ENCODE measurements at regions not wholly inside any gene's neighbourhood (a gene's known extent, or its start where the extent isn't known, plus 50 kb on each side); places are given as distances from the start of the nearest gene placed in this dataset.

GRCh38 chr15:69656271-69657030, 203.8 kb downstream of the RPLP1 start:
- no peak for DNase-seq (ENCODE audit: low spot score)

GRCh38 chr15:69657626-69658025, 205.0 kb downstream of the RPLP1 start:
- no peak for DNase-seq (ENCODE audit: low spot score)

GRCh38 chr15:69658411-69658945, 205.9 kb downstream of the RPLP1 start:
- no peak for DNase-seq (ENCODE audit: low spot score)

- no peak for DNase-seq (ENCODE audit: low spot score)
Observed at GRCh38 chr15:69659454-69660050, 206.9 kb downstream of the RPLP1 start.

GRCh38 chr15:69660114-69660513, 207.5 kb downstream of the RPLP1 start:
- DNase-seq (ENCODE audit: low spot score), result no peak

GRCh38 chr15:69660658-69661405, 208.2 kb downstream of the RPLP1 start:
- DNase-seq (ENCODE audit: low spot score), result no peak

- no peak for DNase-seq (ENCODE audit: low spot score)
Observed at GRCh38 chr15:69661446-69661845, 208.8 kb downstream of the RPLP1 start.

- no peak for DNase-seq (ENCODE audit: low spot score)
Observed at GRCh38 chr15:69661871-69662644, 209.4 kb downstream of the RPLP1 start.

GRCh38 chr15:69662645-69663000, 210.0 kb downstream of the RPLP1 start:
- no peak for DNase-seq (ENCODE audit: low spot score)

GRCh38 chr15:69663441-69663840, 210.8 kb downstream of the RPLP1 start:
- DNase-seq (ENCODE audit: low spot score), result no peak

- DNase-seq (ENCODE audit: low spot score), result no peak
Observed at GRCh38 chr15:69663982-69664381, 211.4 kb downstream of the RPLP1 start.

- DNase-seq (ENCODE audit: low spot score), result no peak
Observed at GRCh38 chr15:69664572-69665571, 212.3 kb downstream of the RPLP1 start.

- no peak for DNase-seq (ENCODE audit: low spot score)
Observed at GRCh38 chr15:69665641-69666111, 213.1 kb downstream of the RPLP1 start.

- DNase-seq (ENCODE audit: low spot score), result no peak
Observed at GRCh38 chr15:69666441-69666882, 213.8 kb downstream of the RPLP1 start.

GRCh38 chr15:69666921-69667811, 214.5 kb downstream of the RPLP1 start:
- DNase-seq (ENCODE audit: low spot score), result no peak

- DNase-seq (ENCODE audit: low spot score), result no peak
Observed at GRCh38 chr15:69668039-69668705, 215.6 kb downstream of the RPLP1 start.

GRCh38 chr15:69668963-69669362, 216.3 kb downstream of the RPLP1 start:
- no peak for DNase-seq (ENCODE audit: low spot score)

- DNase-seq (ENCODE audit: low spot score), result no peak
Observed at GRCh38 chr15:69669446-69669845, 216.8 kb downstream of the RPLP1 start.

GRCh38 chr15:69673291-69673881, 220.8 kb downstream of the RPLP1 start:
- no peak for DNase-seq (ENCODE audit: low spot score)

Data from COLO829 (cell line).